AML-193 (cell line): ENCODE measurements at regions not wholly inside any gene's neighbourhood (a gene's known extent, or its start where the extent isn't known, plus 50 kb on each side); places are given as distances from the start of the nearest gene placed in this dataset.

Experiments used
- DNase-seq, 2 experiments: peaks; one replicate each; lab custom pipeline; 2025; lab: John Stamatoyannopoulos, UW

- no peak for DNase-seq
Measured at GRCh38 chr2:38448692-38449410, 71.8 kb upstream of the ATL2 start.

- DNase-seq = no peak
Measured at GRCh38 chr2:38446906-38447561, 70.0 kb upstream of the ATL2 start.

- no peak for DNase-seq
Measured at GRCh38 chr2:38446418-38446817, 69.3 kb upstream of the ATL2 start.

- DNase-seq = no peak
Measured at GRCh38 chr2:38444247-38444646, 67.2 kb upstream of the ATL2 start.

- no peak for DNase-seq
Measured at GRCh38 chr2:38442643-38443541, 65.8 kb upstream of the ATL2 start.

GRCh38 chr2:38441346-38441745 is 64.3 kb upstream of the ATL2 start:
- DNase-seq = no peak

- no peak for DNase-seq
Measured at GRCh38 chr2:38440655-38441054, 63.6 kb upstream of the ATL2 start.

- DNase-seq = no peak
Measured at GRCh38 chr2:38439863-38440262, 62.8 kb upstream of the ATL2 start.

GRCh38 chr2:38438883-38439612 is 62.0 kb upstream of the ATL2 start:
- no peak for DNase-seq

- DNase-seq = no peak
Measured at GRCh38 chr2:38438133-38438882, 61.2 kb upstream of the ATL2 start.

GRCh38 chr2:38436227-38436664 is 59.2 kb upstream of the ATL2 start:
- DNase-seq = no peak

- DNase-seq = no peak
Measured at GRCh38 chr2:38435775-38436174, 58.7 kb upstream of the ATL2 start.

- DNase-seq = no peak
Measured at GRCh38 chr2:38434595-38434994, 57.5 kb upstream of the ATL2 start.

GRCh38 chr2:38433607-38433975 is 56.5 kb upstream of the ATL2 start:
- DNase-seq = no peak

GRCh38 chr2:38432820-38433606 is 55.9 kb upstream of the ATL2 start:
- no peak for DNase-seq

GRCh38 chr2:38430597-38431207 is 53.6 kb upstream of the ATL2 start:
- DNase-seq = no peak

GRCh38 chr2:38430196-38430595 is 53.1 kb upstream of the ATL2 start:
- DNase-seq = no peak

GRCh38 chr2:38427936-38428335 is 50.9 kb upstream of the ATL2 start:
- no peak for DNase-seq

GRCh38 chr2:38427054-38427453 is 50.0 kb upstream of the ATL2 start:
- DNase-seq = no peak
